ENCODE measurements at regions not wholly inside any gene's neighbourhood (a gene's known extent, or its start where the extent isn't known, plus 50 kb on each side); places are given as distances from the start of the nearest gene placed in this dataset.

DNA sequence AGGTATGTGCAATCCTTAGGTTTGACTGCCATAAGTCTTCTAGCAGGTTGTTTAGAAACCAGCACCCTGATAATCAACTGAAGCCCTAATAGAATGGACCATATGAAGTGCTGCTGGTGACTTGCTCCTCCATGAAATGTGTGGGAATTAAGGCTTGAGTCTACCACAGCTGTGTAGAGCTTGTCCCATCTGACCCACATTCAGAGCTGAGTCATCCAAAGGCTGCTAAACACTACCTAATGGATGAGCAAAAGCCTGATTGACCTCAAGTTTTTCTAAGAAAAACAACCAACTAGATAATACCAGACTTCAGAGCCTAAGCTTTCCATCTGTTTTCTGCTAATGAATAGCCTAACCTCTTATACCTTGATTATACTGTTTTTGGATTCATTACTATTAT, 120.3 kb upstream of the MOCS1 start:
- no peak for DNase-seq

DNA sequence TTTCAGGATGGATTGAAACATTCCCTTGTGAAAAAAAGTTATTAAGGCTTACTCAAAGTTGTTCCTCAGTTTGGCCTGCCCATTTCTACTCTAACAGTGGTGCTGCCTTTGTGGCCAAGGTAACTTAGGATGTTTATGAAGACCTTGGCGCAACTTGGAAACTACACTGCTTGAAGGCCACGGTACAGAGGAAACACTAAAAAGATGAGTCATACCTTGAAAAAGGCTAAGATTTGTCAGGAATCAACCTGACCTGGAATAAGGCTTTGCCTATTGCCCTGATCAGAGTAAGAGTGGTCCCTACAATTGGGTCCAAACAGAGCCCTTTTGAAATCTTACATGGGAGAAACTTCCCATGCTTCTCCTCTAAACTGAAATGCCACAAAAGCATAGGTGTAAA, 119.9 kb upstream of the MOCS1 start:
- DNase-seq = no peak

DNA sequence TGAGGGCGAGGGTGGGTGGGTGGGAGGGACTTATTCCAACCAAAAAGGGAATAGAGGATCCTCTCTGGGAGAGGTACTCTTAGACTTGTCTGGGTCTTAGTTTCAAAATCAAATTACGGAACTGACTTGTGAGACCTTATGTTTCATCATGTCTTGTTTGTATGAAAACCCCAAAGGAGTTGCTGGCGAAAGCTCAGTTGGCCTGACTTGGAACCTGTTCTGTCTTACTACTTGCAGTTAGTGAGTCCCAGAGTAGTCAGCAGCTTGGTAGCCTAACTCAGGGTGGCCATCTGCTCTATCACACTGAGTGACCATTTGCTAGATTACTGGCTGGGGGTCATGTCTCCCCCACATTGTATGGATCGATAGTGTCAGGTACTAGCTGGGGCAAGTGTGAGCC, 114.9 kb upstream of the MOCS1 start:
- no peak for DNase-seq

DNA sequence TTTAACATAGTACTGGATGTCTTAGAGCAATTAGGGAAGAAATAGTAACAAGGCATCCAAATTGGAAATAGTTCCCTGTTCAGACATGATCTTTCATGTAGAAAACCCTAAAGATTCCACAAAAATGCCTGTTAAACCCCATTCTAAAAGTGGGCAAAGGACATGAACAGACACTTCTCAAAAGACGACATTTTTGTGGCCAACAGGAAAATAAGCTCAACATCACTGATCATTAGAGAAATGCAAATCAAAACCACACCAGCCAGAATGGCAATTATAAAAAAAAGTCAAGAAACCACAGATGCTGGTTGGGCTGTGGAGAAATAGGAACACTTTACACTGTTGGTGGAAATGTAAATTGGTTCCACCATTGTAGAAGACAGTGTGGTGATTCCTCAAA, 109.9 kb upstream of the MOCS1 start:
- DNase-seq = no peak

DNA sequence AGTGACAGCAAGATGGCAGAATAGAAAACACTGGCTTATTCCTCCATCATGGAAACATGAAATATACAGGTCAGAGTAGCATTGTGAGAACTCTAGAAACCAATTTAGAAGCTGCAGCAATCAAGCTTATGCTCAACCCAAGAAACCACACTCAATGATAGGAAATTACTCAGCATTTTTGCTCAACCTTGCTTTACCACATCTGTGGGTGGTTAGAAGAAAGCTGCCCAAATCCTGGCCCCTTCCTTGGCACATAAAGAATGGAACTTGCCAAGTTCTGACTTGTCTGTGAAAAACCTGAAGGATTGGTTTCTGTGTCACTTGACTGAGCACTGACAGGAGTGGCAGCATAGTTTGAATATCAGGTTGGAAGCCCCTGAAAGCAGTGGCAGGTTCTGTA, 108.0 kb upstream of the MOCS1 start:
- DNase-seq = no peak

DNA sequence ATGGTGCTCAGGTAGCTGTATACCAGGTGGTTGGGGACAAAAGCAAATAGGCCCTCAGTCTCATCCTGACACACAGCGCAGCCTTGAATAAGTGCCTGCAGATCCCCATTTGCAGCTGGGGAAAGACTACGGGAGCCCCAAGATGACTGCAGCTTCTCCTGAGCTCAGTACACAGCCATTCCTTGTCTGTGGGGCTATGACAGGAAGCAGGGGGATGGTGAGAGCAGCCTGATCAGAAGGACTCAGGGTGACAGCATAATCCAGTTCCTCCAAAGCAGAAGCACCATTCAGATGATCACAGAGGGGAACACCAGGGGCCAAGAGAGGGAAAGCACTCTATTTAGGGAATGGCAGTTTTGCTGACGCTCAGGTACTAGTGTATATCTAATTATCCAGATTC, 104.8 kb upstream of the MOCS1 start:
- DNase-seq = no peak

DNA sequence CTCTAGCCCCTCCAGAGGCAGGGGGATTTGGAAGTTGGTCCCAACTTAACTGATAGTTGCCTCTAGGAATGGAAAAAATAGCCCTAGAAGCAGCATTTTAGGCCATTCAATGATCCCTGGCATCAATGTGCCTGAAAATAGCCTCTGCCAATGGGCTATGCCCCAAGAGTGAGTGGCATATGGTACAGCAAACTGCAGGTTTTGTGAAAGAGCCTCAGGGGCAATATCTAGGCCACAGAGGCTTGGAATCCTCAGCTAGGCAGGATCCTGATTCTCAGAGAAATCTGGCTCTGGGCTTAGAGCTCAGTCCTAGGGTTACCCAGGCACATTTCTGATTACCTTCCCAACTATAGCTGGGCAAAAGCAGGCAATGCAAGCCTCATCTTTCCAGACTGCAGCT, 104.4 kb upstream of the MOCS1 start:
- DNase-seq = no peak

DNA sequence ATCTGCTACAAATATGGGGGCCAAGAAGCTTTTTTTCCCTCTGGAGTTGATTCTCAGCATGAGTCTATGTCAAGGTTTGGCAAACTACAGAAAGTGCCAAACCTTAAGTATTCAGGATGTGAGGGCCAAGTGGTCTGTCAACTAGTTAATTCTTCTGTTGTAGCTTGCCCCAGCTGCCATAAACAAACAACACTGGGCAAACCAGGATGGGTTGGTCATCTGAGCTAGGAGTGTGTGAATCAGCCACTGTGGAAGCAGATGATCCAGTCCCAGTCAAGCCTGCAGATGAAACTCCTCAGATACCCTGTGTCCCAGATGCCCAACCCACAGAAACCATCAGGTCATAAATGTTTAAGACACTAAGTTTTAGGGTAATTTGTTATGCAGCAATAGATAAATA, 103.0 kb upstream of the MOCS1 start:
- no peak for DNase-seq

DNA sequence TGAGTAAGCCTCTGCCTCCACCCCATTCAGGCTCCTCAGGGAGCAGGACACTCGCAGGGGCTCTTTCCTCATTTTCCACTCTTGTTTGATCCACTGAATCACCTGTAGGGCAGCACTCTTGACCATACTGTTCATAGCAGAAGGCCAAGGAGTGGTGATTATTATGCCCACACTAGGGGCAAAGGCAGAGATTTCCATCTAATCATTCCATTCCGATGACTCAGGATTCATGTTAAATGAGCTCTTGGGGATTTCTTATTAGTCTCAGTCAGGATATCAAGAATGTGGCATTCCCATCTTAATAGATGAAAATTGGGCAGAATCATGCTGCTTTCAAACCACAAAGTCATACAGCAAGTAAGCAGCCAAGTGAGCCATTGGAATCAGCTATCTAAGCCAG, 101.9 kb upstream of the MOCS1 start:
- no peak for DNase-seq

DNA sequence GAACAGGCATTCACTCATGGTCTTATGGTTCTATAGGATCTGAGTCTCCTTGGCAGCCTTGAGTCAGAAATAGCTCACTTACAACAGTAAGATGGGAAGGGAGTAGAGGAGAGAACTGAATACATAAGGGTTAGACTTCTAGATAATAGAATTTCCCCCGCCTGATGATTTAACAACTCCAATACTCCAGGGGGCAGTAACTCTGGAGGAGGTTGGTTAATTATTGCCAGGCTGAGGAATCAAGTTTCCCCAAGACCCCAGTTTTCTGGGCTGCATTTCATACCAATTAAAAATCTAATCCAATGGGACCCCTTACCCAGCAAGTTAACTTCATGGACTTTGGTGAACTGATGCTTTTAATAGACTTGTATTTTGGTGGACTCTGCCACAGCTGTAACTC, 94.2 kb upstream of the MOCS1 start:
- DNase-seq = no peak

DNA sequence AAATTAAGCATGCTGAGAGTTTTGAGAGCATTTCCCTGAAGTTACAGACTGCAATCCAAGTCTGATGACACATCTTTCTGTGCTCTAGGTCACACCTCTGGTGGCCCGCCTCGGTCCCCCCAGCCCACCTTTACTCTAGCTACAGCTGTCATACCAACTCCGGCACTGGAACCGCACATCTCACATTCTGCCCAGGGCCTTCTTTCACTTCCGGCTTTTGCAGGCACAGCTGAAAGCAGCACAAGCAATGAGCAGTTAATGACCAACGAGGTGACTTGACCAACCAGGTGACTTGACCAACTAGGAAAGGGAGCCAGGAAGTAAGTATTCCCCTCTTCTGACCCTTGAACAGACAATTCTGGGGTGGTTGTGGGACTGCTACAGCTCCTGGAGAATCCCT, 88.6 kb upstream of the MOCS1 start:
- DNase-seq = no peak

DNA sequence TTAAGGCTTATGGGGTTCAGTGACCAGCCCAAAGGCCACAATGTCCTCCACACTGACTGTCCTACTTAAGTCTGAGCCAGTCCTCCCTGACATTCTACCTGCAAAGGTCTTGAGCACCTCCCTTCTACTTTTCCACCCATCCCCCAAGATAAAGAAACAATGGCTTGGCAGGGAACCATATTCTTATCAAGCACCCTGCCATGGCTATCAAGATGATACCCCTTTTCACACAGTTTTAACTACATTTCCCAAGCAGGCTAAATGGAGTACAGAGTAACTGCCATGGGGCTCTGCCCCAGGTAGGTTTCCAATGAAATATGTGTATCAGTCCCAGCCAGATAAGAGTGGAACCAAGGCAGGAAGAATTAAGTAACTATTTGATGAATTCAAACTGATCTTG, 85.9 kb upstream of the MOCS1 start:
- no peak for DNase-seq

DNA sequence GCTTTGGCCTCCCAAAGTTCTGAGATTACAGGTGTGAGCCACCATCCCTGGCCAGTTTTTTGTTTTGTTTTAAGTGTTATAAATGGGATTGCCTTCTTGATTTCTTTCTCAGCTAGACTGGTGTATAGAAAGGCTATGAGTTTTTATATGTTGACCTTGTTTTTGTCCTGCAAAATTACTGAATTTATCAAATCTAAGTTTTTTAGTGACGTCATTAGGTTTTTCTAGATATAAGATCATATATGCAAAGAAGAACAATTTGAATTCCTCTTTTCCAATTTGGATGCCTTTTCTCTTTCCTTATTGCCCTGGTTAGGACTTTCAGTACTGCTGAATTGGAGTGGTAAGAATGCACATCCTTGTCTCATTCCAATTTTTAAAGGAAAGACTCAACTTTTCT, 81.3 kb upstream of the MOCS1 start:
- DNase-seq = no peak

DNA sequence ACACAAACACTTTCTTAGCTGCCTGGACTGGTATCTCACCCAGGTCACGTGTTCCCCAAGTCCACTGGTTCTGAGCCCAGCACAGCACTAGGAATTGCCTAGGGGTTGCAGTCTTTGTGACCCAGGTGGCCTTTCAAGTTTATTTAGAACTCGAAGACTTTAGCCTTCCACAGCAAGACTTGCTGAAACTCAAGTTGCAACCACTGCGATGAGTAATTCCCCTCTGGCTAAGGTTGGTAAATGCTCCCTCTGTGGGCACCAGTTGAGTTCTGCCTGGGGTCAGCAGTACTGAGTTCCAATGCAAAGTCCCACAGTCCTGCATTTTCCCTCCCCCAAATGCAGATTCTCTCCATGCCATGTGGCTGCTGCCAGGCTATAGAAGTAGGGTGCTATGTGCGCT, 77.6 kb upstream of the MOCS1 start:
- no peak for DNase-seq

DNA sequence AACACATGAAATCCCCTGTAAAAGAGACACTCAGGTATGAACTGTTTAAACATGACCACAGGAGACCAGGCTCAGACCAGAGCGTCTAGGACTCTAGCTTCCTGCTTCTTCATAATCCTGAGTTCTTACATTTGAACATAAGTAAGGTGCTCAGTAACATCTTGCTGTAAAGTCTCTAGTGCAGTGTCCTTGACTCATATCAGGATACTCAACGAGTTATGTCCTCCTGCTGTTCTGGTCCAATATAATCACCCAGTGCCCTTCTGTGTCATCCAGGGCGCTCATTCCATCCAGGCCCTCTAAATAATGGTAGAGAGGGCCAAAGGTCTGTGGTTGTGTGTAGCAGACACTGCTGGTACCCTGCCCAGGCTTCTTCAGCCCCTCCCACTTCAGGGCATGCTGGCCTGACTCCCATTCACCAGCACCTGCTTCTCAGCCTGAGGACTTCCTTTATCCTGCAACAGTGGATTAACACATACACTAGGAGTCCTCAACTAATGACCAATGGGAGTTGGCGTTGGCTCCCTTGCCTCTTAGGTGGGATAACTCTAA, 66.8 kb upstream of the MOCS1 start:
- DNase-seq = no peak

DNA sequence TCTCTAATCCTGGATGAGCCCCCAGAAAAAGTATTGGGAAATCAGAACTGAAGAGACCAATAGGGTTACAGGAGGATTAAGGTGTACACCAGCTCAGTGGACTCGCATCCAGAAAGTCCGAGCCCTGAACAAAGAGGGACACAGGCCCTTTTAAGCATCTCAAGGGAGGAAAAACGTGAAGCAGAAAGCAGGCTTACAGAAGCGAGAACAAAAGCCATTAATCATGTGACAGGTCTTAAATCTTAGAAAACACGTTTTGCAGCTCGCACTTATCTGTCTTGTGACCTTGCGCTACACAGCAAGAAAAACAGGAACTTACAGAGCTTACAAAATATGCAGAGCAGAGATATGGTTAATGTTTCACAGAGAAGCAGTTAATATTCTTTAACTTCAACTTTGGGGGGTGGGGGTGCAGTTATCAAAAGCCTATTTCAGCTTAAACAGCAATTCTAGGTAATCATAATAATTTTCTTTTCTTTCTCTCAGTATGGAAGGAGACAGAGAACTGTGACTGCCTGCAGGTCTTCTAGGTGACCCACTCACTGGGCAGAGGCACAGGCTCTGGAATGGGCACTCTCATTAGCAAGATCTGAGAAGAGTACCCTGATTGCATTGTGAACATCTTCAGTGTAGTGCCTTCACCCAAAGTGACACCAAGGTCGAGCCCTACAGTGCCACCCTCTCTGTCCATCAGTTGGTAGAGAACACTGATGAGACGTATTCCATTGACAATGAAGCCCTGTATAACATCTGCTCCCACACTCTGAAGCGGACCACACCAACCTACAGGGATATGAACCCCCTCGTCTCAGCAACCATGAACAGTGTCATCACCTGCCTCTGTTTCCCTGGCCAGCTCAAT, 65.0 kb upstream of the MOCS1 start:
- DNase-seq = no peak

DNA sequence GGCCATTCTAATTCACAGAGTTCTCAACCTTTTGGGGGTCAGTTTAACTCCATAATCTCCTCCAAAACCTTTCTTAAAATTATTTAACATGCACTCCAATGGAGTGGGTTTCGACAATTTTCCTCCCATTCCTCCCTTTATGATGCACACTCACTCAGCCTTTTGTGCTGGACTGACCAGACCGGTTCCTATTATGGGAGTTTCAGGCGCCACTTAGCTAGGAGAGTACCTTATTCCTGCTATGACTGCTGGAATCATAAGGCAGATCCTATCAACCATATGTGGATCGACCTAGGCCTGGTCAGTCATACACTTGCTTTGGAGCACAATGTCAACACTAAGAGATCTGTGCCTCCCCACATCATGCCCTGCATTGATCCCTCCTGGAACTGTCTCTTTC, 63.9 kb upstream of the MOCS1 start:
- no peak for DNase-seq

DNA sequence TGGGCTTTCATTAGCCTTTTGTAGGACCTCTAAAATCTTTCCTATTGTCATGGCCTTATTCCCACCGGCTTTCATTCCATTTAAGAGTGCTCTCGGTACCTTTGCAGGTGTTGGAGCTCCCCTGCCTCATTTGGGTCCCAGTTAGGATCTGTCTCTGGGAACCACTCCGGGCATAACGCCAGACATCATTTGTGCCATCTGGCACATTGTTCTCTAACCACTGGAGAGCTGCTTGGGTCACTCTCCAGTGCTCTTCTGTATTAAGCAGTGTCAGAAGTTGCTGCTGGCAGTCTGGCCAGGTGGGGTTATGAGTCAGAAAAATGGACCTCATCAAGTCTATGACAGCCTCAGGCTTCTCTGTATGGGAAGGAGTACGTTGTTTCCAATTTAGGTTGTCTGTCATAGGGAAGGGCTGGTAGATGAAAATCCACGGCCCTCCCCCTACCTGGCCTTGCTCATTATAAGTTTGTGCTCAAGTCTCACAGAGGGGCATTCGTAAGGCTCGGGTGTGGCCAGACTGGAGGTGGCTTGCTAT, 62.9 kb upstream of the MOCS1 start:
- no peak for DNase-seq

DNA sequence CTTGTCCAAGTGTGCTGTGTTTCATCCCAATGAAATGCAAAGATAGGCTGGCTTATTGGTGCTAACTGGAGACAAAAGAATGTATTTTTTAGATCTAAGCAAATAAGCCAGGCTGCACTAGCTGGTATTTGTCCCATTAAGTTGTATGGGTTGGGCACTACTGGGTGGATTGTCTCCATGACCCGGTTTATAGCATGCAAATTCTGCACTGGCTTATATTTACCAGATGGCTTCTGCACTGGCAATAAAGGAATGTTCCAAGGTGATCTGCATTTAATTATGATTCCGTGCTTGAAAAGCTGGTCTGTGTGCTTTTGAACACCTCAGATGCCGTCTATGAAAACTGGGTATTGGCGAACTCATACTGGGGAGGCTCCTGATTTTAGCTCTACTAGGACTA, 61.4 kb upstream of the MOCS1 start:
- no peak for DNase-seq

DNA sequence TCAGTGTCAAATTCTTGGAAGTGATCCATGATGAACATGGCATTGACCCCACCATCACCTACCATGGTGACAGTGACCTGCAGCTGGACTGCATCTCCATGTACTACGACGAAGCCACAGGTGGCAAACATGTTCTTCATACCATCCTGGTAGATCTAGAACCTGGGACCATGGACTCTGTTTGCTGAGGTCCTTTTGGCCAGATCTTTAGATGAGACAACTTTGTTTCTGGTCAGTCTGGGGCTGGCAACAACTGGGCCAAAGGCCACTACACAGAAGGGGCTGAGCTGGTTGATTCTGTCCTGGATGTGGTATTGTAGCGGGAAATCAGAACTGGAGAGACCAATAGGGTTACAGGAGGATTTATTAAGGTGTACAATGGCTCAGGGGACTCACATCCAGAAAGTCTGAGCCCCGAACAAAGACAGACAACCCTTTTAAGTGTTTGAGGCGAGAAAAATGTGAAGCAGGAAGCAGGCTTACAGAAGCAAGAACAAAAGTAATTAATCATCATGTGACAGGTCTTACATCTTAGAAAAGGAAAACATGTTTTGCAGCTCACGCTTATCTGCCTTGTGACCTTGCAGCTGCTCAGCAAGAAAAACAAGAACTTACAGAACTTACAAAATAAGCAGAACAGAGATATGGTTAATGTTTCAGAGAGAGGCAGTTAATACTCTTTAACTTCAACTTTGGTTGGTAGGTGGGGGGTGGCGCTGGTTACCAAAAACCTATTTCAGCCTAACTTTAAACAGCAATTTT, 58.8 kb upstream of the MOCS1 start:
- no peak for DNase-seq

Measured in SHP77 (cell line).